ENCODE measurements at regions not wholly inside any gene's neighbourhood (a gene's known extent, or its start where the extent isn't known, plus 50 kb on each side); places are given as distances from the start of the nearest gene placed in this dataset.

- Histone ChIP-seq H3K9me1 (replicated peaks; ENCODE audit: control insufficient read depth, extremely low read depth, insufficient read depth, low read length) (no peaks in the 10 kb centered on the region), H3K4me3 (replicated peaks in 1 of 3; ENCODE audit: insufficient read depth in 1 of 3, low read depth in 1 of 3, low read length in 3 of 3) (no peak overlapping the region), H3K9ac (replicated peaks; ENCODE audit: extremely low read depth, insufficient read depth, low read length) (no peak overlapping the region), H3K4me2 (ENCODE audit: insufficient read depth, low read length) (no peak overlapping the region), H3K9me3 (replicated peaks; ENCODE audit: control insufficient read depth, insufficient read depth, low read length) (peaks cover 2% of the 10 kb centered on the region), H3K27me3 (ENCODE audit: control insufficient read depth in 2 of 2, insufficient read depth in 2 of 2, low read length in 2 of 2) (no peaks in the 10 kb centered on the region), H3K27ac (ENCODE audit: insufficient read depth, low read depth, low read length) (no peak overlapping the region), H2AFZ (ENCODE audit: low read depth, low read length) (no peak overlapping the region), H3K79me2 (ENCODE audit: control insufficient read depth, insufficient read depth, low read length) (no peaks in the 10 kb centered on the region), H3K4me1 (ENCODE audit: control insufficient read depth, extremely low read depth, insufficient read depth, low read length) (no peaks in the 10 kb centered on the region), H4K20me1 (replicated peaks; ENCODE audit: control insufficient read depth, extremely low read depth, insufficient read depth, low read length) (no peaks in the 10 kb centered on the region), H3K36me3 (ENCODE audit: control insufficient read depth in 2 of 2, extremely low read depth in 1 of 2, insufficient read depth in 2 of 2, low read length in 2 of 2) (no peaks in the 10 kb centered on the region)
- no peak for TF ChIP-seq EZH2 (IDR thresholded peaks at IDR 0.05; ENCODE audit: borderline replicate concordance, low read depth, low read length, severe bottlenecking)
- TF ChIP-seq MAX (IDR thresholded peaks at IDR 0.05; ENCODE audit: insufficient read depth, insufficient read length) = no peak
- no peak for TF ChIP-seq FOS (IDR thresholded peaks at IDR 0.05; ENCODE audit: borderline replicate concordance, insufficient read depth, low read length)
- TF ChIP-seq CTCF (IDR thresholded peaks at IDR 0.05; ENCODE audit: extremely low read depth in 1 of 2, insufficient read depth in 1 of 2, low read depth in 1 of 2, low read length in 2 of 2) = no peak
- TF ChIP-seq MYC (IDR thresholded peaks at IDR 0.05; ENCODE audit: low read depth, low read length) = no peak
- TF ChIP-seq POLR2A (IDR thresholded peaks at IDR 0.05; ENCODE audit: low read depth, low read length) = no peak
- TF ChIP-seq JUN (IDR thresholded peaks at IDR 0.05; ENCODE audit: borderline replicate concordance, insufficient read depth, insufficient read length, low read depth) = no peak
- BruUV-seq (replicated peaks) = no TSS peak
- FAIRE-seq = no peak
- CTCF ChIA-PET = no interaction called here
- no peak for DNase-seq (ENCODE audit: low read depth, low spot score)
- intact Hi-C loops (cut with micrococcal nuclease) (no loop called here), dilution Hi-C loops (cut with MboI; ENCODE audit: extremely low pct_ligation_motif_present, low sequenced_read_pairs) (no loop called here)
- POLR2A ChIA-PET = no interaction called here
Observed at GRCh38 chr10:31171402-31172083, 139.9 kb upstream of the ZNF438 start.
